ENCODE measurements at regions not wholly inside any gene's neighbourhood (a gene's known extent, or its start where the extent isn't known, plus 50 kb on each side); places are given as distances from the start of the nearest gene placed in this dataset.

DNA sequence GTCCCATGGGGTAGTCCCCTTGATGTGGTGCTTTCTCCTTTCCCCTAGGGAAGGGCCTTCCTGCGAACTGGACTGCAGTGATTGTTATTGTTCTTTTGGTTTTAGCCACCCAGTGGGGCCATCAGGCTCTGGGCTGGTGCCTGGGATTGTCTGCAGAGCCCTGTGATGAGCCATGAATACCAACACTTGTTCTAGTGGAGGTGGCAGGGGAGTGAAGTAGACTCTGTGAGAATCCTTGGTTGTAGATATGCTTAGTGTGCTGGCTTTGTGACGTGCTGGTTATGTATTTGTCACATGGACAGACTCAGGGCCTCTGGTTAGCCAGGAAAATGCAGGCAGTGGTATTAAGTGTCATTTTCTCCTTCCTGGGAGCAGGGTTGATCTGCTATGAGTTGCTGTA is 51.8 kb upstream of the NDUFB4 start:
- intact Hi-C loops (cut with DNase I; ENCODE audit: low total_unique reads), result no loop called here
- no peaks in the 10 kb centered on the region for H3K36me3 ChIP-seq
- TF ChIP-seq EP300 (IDR thresholded peaks at IDR 0.05; ENCODE audit: low read depth) (no peak), CTCF (IDR thresholded peaks at IDR 0.05) (no peak), POLR2AphosphoS5 (IDR thresholded peaks at IDR 0.05) (no peak), POLR2A (IDR thresholded peaks at IDR 0.05) (no peak)
- no peaks in the 10 kb centered on the region for H3K27me3 ChIP-seq
- no peak overlapping the region for H3K27ac ChIP-seq
- no peak overlapping the region for H3K4me3 ChIP-seq
- peaks cover 24 to 31% of the 10 kb centered on the region in 2 donors for H3K9me3 ChIP-seq
- WGBS, 2 donors (ENCODE audit: low coverage in 1 of 2), result 89% methylated on average over 2 of the region's 2 CpGs; no CpG with 5 or more reads in 1 of the 2 donors
- H3K4me1 ChIP-seq, result no peaks in the 10 kb centered on the region
- in situ Hi-C loops (cut with MboI; ENCODE audit: low pct_ligation_motif_present in 1 of 4, low pct_unique_long_range_greater_than_20kb in 1 of 4, low sequenced_read_pairs in 3 of 4), result loop anchor here in 1 of 4 donors (25.0 kb wide), 1 partner anchor 282 kb away; no protein-coding TSS in a partner anchor
- DNase-seq, result no peak

GRCh38 chr3:120536642-120537041 is 59.5 kb upstream of the NDUFB4 start:
- H3K27ac ChIP-seq, result no peak overlapping the region
- no peak overlapping the region for H3K4me3 ChIP-seq
- in situ Hi-C loops (cut with MboI; ENCODE audit: low pct_ligation_motif_present in 1 of 4, low pct_unique_long_range_greater_than_20kb in 1 of 4, low sequenced_read_pairs in 3 of 4), result loop anchor here in 1 of 4 donors (25.0 kb wide), 1 partner anchor 274 kb away; no protein-coding TSS in a partner anchor
- peaks cover 0 to 7% (median 3%) of the 10 kb centered on the region in 4 donors for H3K4me1 ChIP-seq
- H3K9me3 ChIP-seq, result peaks cover 17 to 23% of the 10 kb centered on the region in 2 donors
- no peaks in the 10 kb centered on the region for H3K27me3 ChIP-seq
- DNase-seq, result peak; percentile 17
- TF ChIP-seq POLR2A (IDR thresholded peaks at IDR 0.05), result no peak
- TF ChIP-seq EP300 (IDR thresholded peaks at IDR 0.05; ENCODE audit: low read depth), result no peak
- TF ChIP-seq CTCF (IDR thresholded peaks at IDR 0.05), result no peak
- TF ChIP-seq POLR2AphosphoS5 (IDR thresholded peaks at IDR 0.05), result no peak
- intact Hi-C loops (cut with DNase I; ENCODE audit: low total_unique reads), result no loop called here
- 23 to 31% methylated on average over 3 of the region's 3 CpGs for WGBS, 2 donors (ENCODE audit: low coverage in 1 of 2)
- H3K36me3 ChIP-seq, result no peaks in the 10 kb centered on the region

GRCh38 chr3:120532969-120533368 is 63.2 kb upstream of the NDUFB4 start:
- no peaks in the 10 kb centered on the region for H3K27me3 ChIP-seq
- in situ Hi-C loops (cut with MboI; ENCODE audit: low pct_ligation_motif_present in 1 of 4, low pct_unique_long_range_greater_than_20kb in 1 of 4, low sequenced_read_pairs in 3 of 4), result loop anchor here in 1 of 4 donors (25.0 kb wide), 1 partner anchor 271 kb away; no protein-coding TSS in a partner anchor
- DNase-seq, result no peak
- H3K27ac ChIP-seq, result no peak overlapping the region
- H3K9me3 ChIP-seq, result peaks cover 4 to 5% of the 10 kb centered on the region in 2 donors
- intact Hi-C loops (cut with DNase I; ENCODE audit: low total_unique reads), result no loop called here
- TF ChIP-seq EP300 (IDR thresholded peaks at IDR 0.05; ENCODE audit: low read depth), result no peak
- TF ChIP-seq POLR2AphosphoS5 (IDR thresholded peaks at IDR 0.05), result no peak
- no peak for TF ChIP-seq CTCF (IDR thresholded peaks at IDR 0.05)
- TF ChIP-seq POLR2A (IDR thresholded peaks at IDR 0.05), result no peak
- WGBS, 2 donors (ENCODE audit: low coverage in 1 of 2), result 73 to 88% methylated on average over 2 of the region's 2 CpGs
- H3K36me3 ChIP-seq, result peaks cover 0 to 1% (median 0%) of the 10 kb centered on the region in 4 donors
- no peak overlapping the region for H3K4me3 ChIP-seq
- peaks cover 0 to 7% (median 3%) of the 10 kb centered on the region in 4 donors for H3K4me1 ChIP-seq

- Histone ChIP-seq H3K27me3 (no peaks in the 10 kb centered on the region), H3K4me1 (no peaks in the 10 kb centered on the region), H3K9me3 (peaks cover 0 to 4% of the 10 kb centered on the region in 2 donors), H3K27ac (no peak overlapping the region), H3K4me3 (no peak overlapping the region), H3K36me3 (peaks cover 0 to 1% (median 0%) of the 10 kb centered on the region in 4 donors)
- intact Hi-C loops (cut with DNase I; ENCODE audit: low total_unique reads) (no loop called here), in situ Hi-C loops (cut with MboI; ENCODE audit: low pct_ligation_motif_present in 1 of 4, low pct_unique_long_range_greater_than_20kb in 1 of 4, low sequenced_read_pairs in 3 of 4) (loop anchor here in 1 of 4 donors (25.0 kb wide), 1 partner anchor 266 kb away; no protein-coding TSS in a partner anchor)
- TF ChIP-seq POLR2A (IDR thresholded peaks at IDR 0.05) (no peak), EP300 (IDR thresholded peaks at IDR 0.05; ENCODE audit: low read depth) (no peak)
- DNase-seq, result no peak
- WGBS, 2 donors (ENCODE audit: low coverage in 1 of 2), result 79 to 84% methylated on average over 6 of the region's 6 CpGs
Measured at GRCh38 chr3:120528163-120528562, 68.0 kb upstream of the NDUFB4 start.

Measured in transverse colon (tissue), 4 donors.